SJSA1 (cell line): ENCODE measurements at regions not wholly inside any gene's neighbourhood (a gene's known extent, or its start where the extent isn't known, plus 50 kb on each side); places are given as distances from the start of the nearest gene placed in this dataset.

Experiments
- DNase-seq, 2 experiments: peaks; one replicate each; pipeline ENCODE4 v3.0.0-alpha.2; 2015 to 2020; ENCODE audit warnings: low spot score in 2 of 2, low read depth in 1 of 2
- H3K27ac ChIP-seq: fragments of 250-450 bp; sonication (Bioruptor Pico); 2 replicates; pipeline ENCODE4 v1.5.1; 2020; ENCODE audit warnings: mild to moderate bottlenecking, moderate library complexity
- H3K27me3 ChIP-seq: fragments of 250-450 bp; sonication (Bioruptor Pico); replicated peaks from 2 replicates; pipeline ENCODE4 v1.5.1; 2020; ENCODE audit warnings: mild to moderate bottlenecking, moderate library complexity
- H3K36me3 ChIP-seq: fragments of 250-450 bp; sonication (Bioruptor Pico); 2 replicates; pipeline ENCODE4 v1.5.1; 2020; ENCODE audit warnings: mild to moderate bottlenecking
- H3K4me1 ChIP-seq: fragments of 250-450 bp; sonication (Bioruptor Pico); replicated peaks from 2 replicates; pipeline ENCODE4 v1.6.1; 2021; ENCODE audit warnings: mild to moderate bottlenecking
- H3K4me3 ChIP-seq: fragments of 250-450 bp; sonication (Bioruptor Pico); 2 replicates; pipeline ENCODE4 v1.5.1; 2020; ENCODE audit warnings: mild to moderate bottlenecking
- H3K9me3 ChIP-seq: fragments of 250-450 bp; sonication (Bioruptor Pico); replicated peaks from 2 replicates; pipeline ENCODE4 v1.5.1; 2020; ENCODE audit warnings: mild to moderate bottlenecking

GRCh38 chr4:63728480-63729177 is 680.6 kb downstream of the TECRL start:
- Histone ChIP-seq H3K27me3 (no peaks in the 10 kb centered on the region), H3K27ac (no peak overlapping the region), H3K4me1 (no peaks in the 10 kb centered on the region), H3K36me3 (no peaks in the 10 kb centered on the region), H3K4me3 (no peak overlapping the region), H3K9me3 (no peaks in the 10 kb centered on the region)
- DNase-seq = no peak

- Histone ChIP-seq H3K4me1 (no peaks in the 10 kb centered on the region), H3K36me3 (no peaks in the 10 kb centered on the region), H3K9me3 (no peaks in the 10 kb centered on the region), H3K4me3 (no peak overlapping the region), H3K27ac (no peak overlapping the region), H3K27me3 (no peaks in the 10 kb centered on the region)
- DNase-seq = no peak
Observed at GRCh38 chr4:63717384-63717783, 691.9 kb downstream of the TECRL start.

GRCh38 chr4:63708661-63709060 is 700.6 kb downstream of the TECRL start:
- Histone ChIP-seq H3K9me3 (no peaks in the 10 kb centered on the region), H3K4me1 (no peaks in the 10 kb centered on the region), H3K27me3 (no peaks in the 10 kb centered on the region), H3K27ac (no peak overlapping the region), H3K36me3 (no peaks in the 10 kb centered on the region), H3K4me3 (no peak overlapping the region)
- no peak for DNase-seq

GRCh38 chr4:63700569-63700968 is 708.7 kb downstream of the TECRL start:
- H3K27me3 ChIP-seq = no peaks in the 10 kb centered on the region
- no peak for DNase-seq
- no peak overlapping the region for H3K4me3 ChIP-seq
- no peak overlapping the region for H3K27ac ChIP-seq
- no peaks in the 10 kb centered on the region for H3K36me3 ChIP-seq
- no peaks in the 10 kb centered on the region for H3K9me3 ChIP-seq
- H3K4me1 ChIP-seq = no peaks in the 10 kb centered on the region

GRCh38 chr4:63693321-63693720 is 715.9 kb downstream of the TECRL start:
- H3K9me3 ChIP-seq = no peaks in the 10 kb centered on the region
- no peaks in the 10 kb centered on the region for H3K27me3 ChIP-seq
- no peak overlapping the region for H3K4me3 ChIP-seq
- H3K27ac ChIP-seq = no peak overlapping the region
- DNase-seq = no peak
- no peaks in the 10 kb centered on the region for H3K4me1 ChIP-seq
- no peaks in the 10 kb centered on the region for H3K36me3 ChIP-seq

GRCh38 chr4:63678358-63678931 is 730.8 kb downstream of the TECRL start:
- H3K4me3 ChIP-seq = no peak overlapping the region
- DNase-seq = no peak
- no peaks in the 10 kb centered on the region for H3K27me3 ChIP-seq
- no peak overlapping the region for H3K27ac ChIP-seq
- no peaks in the 10 kb centered on the region for H3K36me3 ChIP-seq
- no peaks in the 10 kb centered on the region for H3K4me1 ChIP-seq
- H3K9me3 ChIP-seq = no peaks in the 10 kb centered on the region

- H3K27me3 ChIP-seq = no peaks in the 10 kb centered on the region
- H3K4me1 ChIP-seq = no peaks in the 10 kb centered on the region
- DNase-seq = no peak
- no peak overlapping the region for H3K27ac ChIP-seq
- H3K4me3 ChIP-seq = no peak overlapping the region
- no peaks in the 10 kb centered on the region for H3K36me3 ChIP-seq
- 0 out of 2 replicates have a peak, but pooled peaks cover 3% of the 10 kb centered on the region for H3K9me3 ChIP-seq
Observed at GRCh38 chr4:63670735-63671134, 738.5 kb downstream of the TECRL start.

- no peak for DNase-seq
- Histone ChIP-seq H3K36me3 (no peaks in the 10 kb centered on the region), H3K9me3 (0 out of 2 replicates have a peak, but pooled peaks cover 3% of the 10 kb centered on the region), H3K27ac (no peak overlapping the region), H3K4me3 (no peak overlapping the region), H3K4me1 (no peaks in the 10 kb centered on the region), H3K27me3 (no peaks in the 10 kb centered on the region)
Observed at GRCh38 chr4:63663870-63664269, 745.4 kb downstream of the TECRL start.

GRCh38 chr4:63644396-63644795 is 764.9 kb downstream of the TECRL start:
- H3K4me3 ChIP-seq = no peak overlapping the region
- no peaks in the 10 kb centered on the region for H3K36me3 ChIP-seq
- no peaks in the 10 kb centered on the region for H3K9me3 ChIP-seq
- no peaks in the 10 kb centered on the region for H3K27me3 ChIP-seq
- H3K4me1 ChIP-seq = no peaks in the 10 kb centered on the region
- no peak overlapping the region for H3K27ac ChIP-seq
- DNase-seq = no peak

GRCh38 chr4:63637270-63637669 is 772.0 kb downstream of the TECRL start:
- H3K36me3 ChIP-seq = no peaks in the 10 kb centered on the region
- H3K4me3 ChIP-seq = no peak overlapping the region
- no peaks in the 10 kb centered on the region for H3K4me1 ChIP-seq
- H3K9me3 ChIP-seq = no peaks in the 10 kb centered on the region
- H3K27me3 ChIP-seq = no peaks in the 10 kb centered on the region
- H3K27ac ChIP-seq = no peak overlapping the region
- DNase-seq = no peak

GRCh38 chr4:63632858-63633257 is 776.4 kb downstream of the TECRL start:
- no peak overlapping the region for H3K27ac ChIP-seq
- H3K36me3 ChIP-seq = no peaks in the 10 kb centered on the region
- DNase-seq = no peak
- H3K27me3 ChIP-seq = no peaks in the 10 kb centered on the region
- H3K4me1 ChIP-seq = no peaks in the 10 kb centered on the region
- H3K9me3 ChIP-seq = no peaks in the 10 kb centered on the region
- H3K4me3 ChIP-seq = no peak overlapping the region

- H3K27ac ChIP-seq = no peak overlapping the region
- no peaks in the 10 kb centered on the region for H3K36me3 ChIP-seq
- no peaks in the 10 kb centered on the region for H3K27me3 ChIP-seq
- H3K9me3 ChIP-seq = no peaks in the 10 kb centered on the region
- no peak overlapping the region for H3K4me3 ChIP-seq
- DNase-seq = no peak
- no peaks in the 10 kb centered on the region for H3K4me1 ChIP-seq
Observed at GRCh38 chr4:63620271-63620670, 789.0 kb downstream of the TECRL start.

- Histone ChIP-seq H3K36me3 (no peaks in the 10 kb centered on the region), H3K9me3 (no peaks in the 10 kb centered on the region), H3K27ac (no peak overlapping the region), H3K4me1 (no peaks in the 10 kb centered on the region), H3K27me3 (no peaks in the 10 kb centered on the region), H3K4me3 (no peak overlapping the region)
- no peak for DNase-seq
Observed at GRCh38 chr4:63619771-63620170, 789.5 kb downstream of the TECRL start.

GRCh38 chr4:63618883-63619718 is 790.1 kb downstream of the TECRL start:
- DNase-seq = no peak
- Histone ChIP-seq H3K36me3 (no peaks in the 10 kb centered on the region), H3K4me3 (no peak overlapping the region), H3K4me1 (no peaks in the 10 kb centered on the region), H3K27ac (no peak overlapping the region), H3K27me3 (no peaks in the 10 kb centered on the region), H3K9me3 (no peaks in the 10 kb centered on the region)
